ENCODE measurements at regions not wholly inside any gene's neighbourhood (a gene's known extent, or its start where the extent isn't known, plus 50 kb on each side); places are given as distances from the start of the nearest gene placed in this dataset.

- Mint-ChIP-seq H3K9me3 (no peaks in the 10 kb centered on the region), H3K36me3 (no peaks in the 10 kb centered on the region), H3K4me1 (no peaks in the 10 kb centered on the region), H3K27me3 (no peaks in the 10 kb centered on the region), H3K4me3 (no peak overlapping the region), H3K27ac (no peak overlapping the region)
- CTCF ChIA-PET: no interaction called here
- DNase-seq: no peak
Observed at GRCh38 chr2:53432936-53433335, 334.7 kb upstream of the CHAC2 start.

- no peaks in the 10 kb centered on the region for H3K9me3 Mint-ChIP-seq
- no peak overlapping the region for H3K27ac Mint-ChIP-seq
- H3K4me3 Mint-ChIP-seq: no peak overlapping the region
- H3K27me3 Mint-ChIP-seq: no peaks in the 10 kb centered on the region
- no peaks in the 10 kb centered on the region for H3K36me3 Mint-ChIP-seq
- no peaks in the 10 kb centered on the region for H3K4me1 Mint-ChIP-seq
- CTCF ChIA-PET: no interaction called here
- no peak for DNase-seq
Observed at GRCh38 chr2:53429901-53430300, 337.7 kb upstream of the CHAC2 start.

GRCh38 chr2:53424902-53425301 is 342.7 kb upstream of the CHAC2 start:
- H3K9me3 Mint-ChIP-seq: no peaks in the 10 kb centered on the region
- no peak overlapping the region for H3K27ac Mint-ChIP-seq
- no peaks in the 10 kb centered on the region for H3K27me3 Mint-ChIP-seq
- H3K4me1 Mint-ChIP-seq: no peaks in the 10 kb centered on the region
- H3K4me3 Mint-ChIP-seq: no peak overlapping the region
- no peaks in the 10 kb centered on the region for H3K36me3 Mint-ChIP-seq
- no peak for DNase-seq
- CTCF ChIA-PET: interaction anchor here (0.6 kb wide), 1 partner anchor 1097 kb away, joined by 3 read pairs; no protein-coding TSS in a partner anchor

GRCh38 chr2:53423465-53423864 is 344.1 kb upstream of the CHAC2 start:
- Mint-ChIP-seq H3K9me3 (no peaks in the 10 kb centered on the region), H3K36me3 (no peaks in the 10 kb centered on the region), H3K4me3 (no peak overlapping the region), H3K27ac (no peak overlapping the region), H3K27me3 (no peaks in the 10 kb centered on the region), H3K4me1 (no peaks in the 10 kb centered on the region)
- CTCF ChIA-PET: interaction anchor here (0.9 to 1.2 kb wide), 2 partner anchors 316 to 679 kb away, joined by 5 read pairs; no protein-coding TSS in a partner anchor
- no peak for DNase-seq

GRCh38 chr2:53422979-53423378 is 344.6 kb upstream of the CHAC2 start:
- Mint-ChIP-seq H3K27me3 (no peaks in the 10 kb centered on the region), H3K9me3 (no peaks in the 10 kb centered on the region), H3K36me3 (no peaks in the 10 kb centered on the region), H3K27ac (no peak overlapping the region), H3K4me3 (no peak overlapping the region), H3K4me1 (no peaks in the 10 kb centered on the region)
- DNase-seq: peak; percentile 27
- CTCF ChIA-PET: interaction anchor here (0.9 to 1.2 kb wide), 2 partner anchors 317 to 679 kb away, joined by 5 read pairs; no protein-coding TSS in a partner anchor

- Mint-ChIP-seq H3K9me3 (peaks cover 3% of the 10 kb centered on the region), H3K27me3 (no peaks in the 10 kb centered on the region), H3K4me3 (no peak overlapping the region), H3K36me3 (no peaks in the 10 kb centered on the region), H3K4me1 (no peaks in the 10 kb centered on the region), H3K27ac (no peak overlapping the region)
- CTCF ChIA-PET: no interaction called here
- DNase-seq: no peak
Observed at GRCh38 chr2:53417385-53417784, 350.2 kb upstream of the CHAC2 start.

GRCh38 chr2:53407363-53408080 is 360.1 kb upstream of the CHAC2 start:
- H3K27me3 Mint-ChIP-seq: no peaks in the 10 kb centered on the region
- no peaks in the 10 kb centered on the region for H3K9me3 Mint-ChIP-seq
- H3K4me3 Mint-ChIP-seq: no peak overlapping the region
- CTCF ChIA-PET: no interaction called here
- H3K36me3 Mint-ChIP-seq: no peaks in the 10 kb centered on the region
- no peaks in the 10 kb centered on the region for H3K4me1 Mint-ChIP-seq
- no peak overlapping the region for H3K27ac Mint-ChIP-seq
- DNase-seq: no peak

- no peaks in the 10 kb centered on the region for H3K36me3 Mint-ChIP-seq
- H3K9me3 Mint-ChIP-seq: no peaks in the 10 kb centered on the region
- no peak for DNase-seq
- H3K27ac Mint-ChIP-seq: no peak overlapping the region
- H3K4me3 Mint-ChIP-seq: no peak overlapping the region
- CTCF ChIA-PET: no interaction called here
- H3K4me1 Mint-ChIP-seq: no peaks in the 10 kb centered on the region
- no peaks in the 10 kb centered on the region for H3K27me3 Mint-ChIP-seq
Observed at GRCh38 chr2:53403792-53404413, 363.7 kb upstream of the CHAC2 start.

- Mint-ChIP-seq H3K27ac (no peak overlapping the region), H3K9me3 (peaks cover 4% of the 10 kb centered on the region), H3K27me3 (no peaks in the 10 kb centered on the region), H3K4me1 (no peaks in the 10 kb centered on the region), H3K4me3 (no peak overlapping the region), H3K36me3 (no peaks in the 10 kb centered on the region)
- CTCF ChIA-PET: no interaction called here
- DNase-seq: no peak
Observed at GRCh38 chr2:53397085-53397484, 370.5 kb upstream of the CHAC2 start.

- Mint-ChIP-seq H3K9me3 (no peaks in the 10 kb centered on the region), H3K4me1 (no peaks in the 10 kb centered on the region), H3K27me3 (no peaks in the 10 kb centered on the region), H3K4me3 (no peak overlapping the region), H3K27ac (no peak overlapping the region), H3K36me3 (no peaks in the 10 kb centered on the region)
- DNase-seq: no peak
- CTCF ChIA-PET: no interaction called here
Observed at GRCh38 chr2:53381271-53381670, 386.3 kb upstream of the CHAC2 start.

- DNase-seq: no peak
- Mint-ChIP-seq H3K27ac (no peak overlapping the region), H3K4me1 (no peaks in the 10 kb centered on the region), H3K27me3 (no peaks in the 10 kb centered on the region), H3K9me3 (no peaks in the 10 kb centered on the region), H3K36me3 (no peaks in the 10 kb centered on the region), H3K4me3 (no peak overlapping the region)
- CTCF ChIA-PET: interaction anchor here (0.6 kb wide), 1 partner anchor 15 kb away, joined by 3 read pairs; no protein-coding TSS in a partner anchor
Observed at GRCh38 chr2:53379547-53379946, 388.1 kb upstream of the CHAC2 start.

- Mint-ChIP-seq H3K4me3 (no peak overlapping the region), H3K27me3 (no peaks in the 10 kb centered on the region), H3K9me3 (no peaks in the 10 kb centered on the region), H3K27ac (no peak overlapping the region), H3K36me3 (no peaks in the 10 kb centered on the region), H3K4me1 (no peaks in the 10 kb centered on the region)
- CTCF ChIA-PET: no interaction called here
- no peak for DNase-seq
Observed at GRCh38 chr2:53378791-53379190, 388.8 kb upstream of the CHAC2 start.

GRCh38 chr2:53373126-53373525 is 394.5 kb upstream of the CHAC2 start:
- no peaks in the 10 kb centered on the region for H3K9me3 Mint-ChIP-seq
- H3K27ac Mint-ChIP-seq: no peak overlapping the region

GRCh38 chr2:53366543-53366942 is 401.1 kb upstream of the CHAC2 start:
- Mint-ChIP-seq H3K4me1 (no peaks in the 10 kb centered on the region), H3K4me3 (no peak overlapping the region), H3K27me3 (no peaks in the 10 kb centered on the region), H3K27ac (no peak overlapping the region), H3K9me3 (peaks cover 3% of the 10 kb centered on the region), H3K36me3 (no peaks in the 10 kb centered on the region)
- CTCF ChIA-PET: no interaction called here
- no peak for DNase-seq

More at GRCh38 chr2:53373126-53373525, 394.5 kb upstream of the CHAC2 start:
- Mint-ChIP-seq H3K27me3 (no peaks in the 10 kb centered on the region), H3K4me1 (no peaks in the 10 kb centered on the region), H3K36me3 (no peaks in the 10 kb centered on the region), H3K4me3 (no peak overlapping the region)
- CTCF ChIA-PET: no interaction called here
- DNase-seq: no peak

- CTCF ChIA-PET: no interaction called here
- H3K9me3 Mint-ChIP-seq: peaks cover 4% of the 10 kb centered on the region
- no peaks in the 10 kb centered on the region for H3K27me3 Mint-ChIP-seq
- H3K27ac Mint-ChIP-seq: no peak overlapping the region
- no peak for DNase-seq
- H3K4me1 Mint-ChIP-seq: no peaks in the 10 kb centered on the region
- no peak overlapping the region for H3K4me3 Mint-ChIP-seq
- H3K36me3 Mint-ChIP-seq: no peaks in the 10 kb centered on the region
Observed at GRCh38 chr2:53362934-53363333, 404.7 kb upstream of the CHAC2 start.
